IMR-90 (cell line): ENCODE measurements at regions not wholly inside any gene's neighbourhood (a gene's known extent, or its start where the extent isn't known, plus 50 kb on each side); places are given as distances from the start of the nearest gene placed in this dataset.

Experiments used
- ATAC-seq: fragments of 200-7000 bp; cut with Tn5 transposase; 2 replicates; pipeline ENCODE4 v1.9.1; 2020; ENCODE audit warnings: low read depth, mild to moderate bottlenecking, moderate library complexity
- BruUV-seq: library from RNA; stranded (reverse); fragments of 400-500 nt; replicated peaks from 2 replicates; lab custom pipeline; 2021; lab: Mats Ljungman, UMichigan
- CTCF ChIA-PET: fragments of 300-600 bp; formaldehyde crosslinking; extraction: SDS; loops from one replicate; lab custom pipeline; 2021; ENCODE audit warnings: antibody characterized with exemption; lab: Yijun Ruan, JAX
- POLR2A ChIA-PET: fragments of 300-600 bp; sonication (Branson Sonifier 250); formaldehyde crosslinking; loops from one replicate; lab custom pipeline; 2022; ENCODE audit warnings: antibody characterized with exemption; ENCODE audit not compliant: unreplicated experiment; lab: Charles Lee
- DNase-seq: peaks from one replicate; pipeline ENCODE4 v3.0.0; 2013
- H2AFZ ChIP-seq: replicated peaks from 2 replicates; pipeline ENCODE3; 2013; ENCODE audit warnings: low read length, mild to moderate bottlenecking; ENCODE audit not compliant: poor library complexity
- H2AK5ac ChIP-seq: 2 replicates; pipeline ENCODE4 v1.6.1; 2013; ENCODE audit warnings: low read depth, low read length, inconsistent platforms
- H2AK9ac ChIP-seq: replicated peaks from 2 replicates; pipeline ENCODE3; 2013; ENCODE audit warnings: mild to moderate bottlenecking, low read depth, low read length, moderate library complexity; ENCODE audit not compliant: poor library complexity
- H2BK120ac ChIP-seq: 2 replicates; pipeline ENCODE4 v1.6.1; 2013; ENCODE audit warnings: low read depth, low read length, inconsistent platforms
- H2BK15ac ChIP-seq: 3 replicates; pipeline ENCODE4 v1.6.1; 2013; ENCODE audit warnings: low read depth, low read length, inconsistent platforms
- H2BK20ac ChIP-seq: 2 replicates; pipeline ENCODE4 v1.6.1; 2013; ENCODE audit warnings: low read depth, mild to moderate bottlenecking, inconsistent platforms, low read length, moderate library complexity
- H2BK5ac ChIP-seq: 2 replicates; pipeline ENCODE4 v1.6.1; 2013; ENCODE audit warnings: mild to moderate bottlenecking, low read depth, low read length, inconsistent platforms; ENCODE audit not compliant: poor library complexity, severe bottlenecking
- H3K14ac ChIP-seq: replicated peaks from 2 replicates; pipeline ENCODE4 v1.6.1; 2013; ENCODE audit warnings: low read depth, low read length, inconsistent platforms
- H3K18ac ChIP-seq: 2 replicates; pipeline ENCODE4 v1.6.1; 2013; ENCODE audit warnings: low read depth, low read length, control low read depth
- H3K23ac ChIP-seq: 2 replicates; pipeline ENCODE4 v1.6.1; 2013; ENCODE audit warnings: low read depth, low read length, inconsistent platforms
- H3K27ac ChIP-seq: 2 replicates; pipeline ENCODE4 v1.5.1; 2013; ENCODE audit warnings: mild to moderate bottlenecking, control low read depth, low read length; ENCODE audit not compliant: insufficient read depth
- H3K27me3 ChIP-seq: 2 replicates; pipeline ENCODE4 v1.6.1; 2013; ENCODE audit warnings: low read length; ENCODE audit not compliant: control insufficient read depth, insufficient read depth
- H3K36me3 ChIP-seq: 2 replicates; pipeline ENCODE4 v1.6.1; 2013; ENCODE audit warnings: low read length, mixed read lengths; ENCODE audit not compliant: control insufficient read depth, insufficient read depth
- H3K4ac ChIP-seq: 2 replicates; pipeline ENCODE4 v1.6.1; 2013; ENCODE audit warnings: low read depth, low read length, inconsistent platforms
- H3K4me1 ChIP-seq: 2 replicates; pipeline ENCODE4 v1.6.1; 2013; ENCODE audit warnings: low read length, mixed read lengths; ENCODE audit not compliant: control insufficient read depth, insufficient read depth
- H3K4me2 ChIP-seq: 2 replicates; pipeline ENCODE4 v1.6.1; 2013; ENCODE audit warnings: low read depth, mild to moderate bottlenecking, control low read depth, low read length, moderate library complexity
- H3K4me3 ChIP-seq: 2 replicates; pipeline ENCODE4 v1.5.1; 2013; ENCODE audit warnings: low read depth, mild to moderate bottlenecking, control low read depth, low read length, moderate library complexity; ENCODE audit not compliant: insufficient read depth
- H3K56ac ChIP-seq: 2 replicates; pipeline ENCODE4 v1.6.1; 2013; ENCODE audit warnings: low read length, inconsistent platforms; ENCODE audit not compliant: insufficient read depth; ENCODE audit errors: extremely low read depth
- H3K79me1 ChIP-seq, 2 experiments: 2 replicates each; pipeline ENCODE4 v1.6.1; 2013; ENCODE audit warnings: low read length in 2 of 2, inconsistent platforms in 1 of 2, low read depth in 1 of 2
- H3K9ac ChIP-seq: 2 replicates; pipeline ENCODE4 v1.6.1; 2013; ENCODE audit warnings: low read depth, low read length, control low read depth
- H3K9me1 ChIP-seq: 2 replicates; pipeline ENCODE4 v1.6.1; 2013; ENCODE audit warnings: low read length, inconsistent platforms; ENCODE audit not compliant: insufficient read depth
- H3K9me3 ChIP-seq: 2 replicates; pipeline ENCODE4 v1.6.1; 2013; ENCODE audit warnings: low read length; ENCODE audit not compliant: control insufficient read depth, insufficient read depth
- H4K20me1 ChIP-seq: 2 replicates; pipeline ENCODE4 v1.6.1; 2013; ENCODE audit warnings: low read length, inconsistent platforms; ENCODE audit not compliant: insufficient read depth
- H4K5ac ChIP-seq: 2 replicates; pipeline ENCODE4 v1.6.1; 2013; ENCODE audit warnings: mild to moderate bottlenecking, low read depth, low read length, control low read depth
- H4K8ac ChIP-seq, 2 experiments: 2 replicates each; pipeline ENCODE4 v1.6.1; 2013; ENCODE audit warnings: low read depth in 2 of 2, low read length in 2 of 2, control low read depth in 1 of 2, inconsistent platforms in 1 of 2
- H4K91ac ChIP-seq: 2 replicates; pipeline ENCODE4 v1.6.1; 2013; ENCODE audit warnings: low read depth, low read length, inconsistent platforms; ENCODE audit not compliant: insufficient read depth
- BHLHE40 ChIP-seq: fragments of 150-350 bp; IDR thresholded peaks from 2 replicates; pipeline ENCODE4 v1.6.1; 2016; ENCODE audit warnings: mild to moderate bottlenecking, low read depth, low read length
- CEBPB ChIP-seq: IDR thresholded peaks from 2 replicates; pipeline ENCODE4 v1.6.1; 2012; ENCODE audit warnings: low read depth, low read length, improper control_type of control experiment
- CHD1 ChIP-seq: IDR thresholded peaks from 2 replicates; pipeline ENCODE4 v1.6.1; 2012; ENCODE audit warnings: low read depth, low read length, improper control_type of control experiment
- CTCF ChIP-seq: conservative IDR thresholded peaks from 2 replicates; pipeline ENCODE4 v1.5.1; 2012; ENCODE audit warnings: mild to moderate bottlenecking, low read depth, low read length, improper control_type of control experiment
- ELK1 ChIP-seq: fragments of 150-350 bp; IDR thresholded peaks from 2 replicates; pipeline ENCODE4 v1.6.1; 2016; ENCODE audit warnings: low read depth, mild to moderate bottlenecking, low read length, moderate library complexity, borderline replicate concordance
- FOS ChIP-seq: fragments of 150-350 bp; IDR thresholded peaks from 2 replicates; pipeline ENCODE4 v1.6.1; 2016; ENCODE audit warnings: low read depth, low read length
- MAFK ChIP-seq: IDR thresholded peaks from 2 replicates; pipeline ENCODE4 v1.6.1; 2012; ENCODE audit warnings: low read depth, low read length, improper control_type of control experiment
- MAZ ChIP-seq: IDR thresholded peaks from 2 replicates; pipeline ENCODE4 v1.6.1; 2012; ENCODE audit warnings: low read depth, mild to moderate bottlenecking, low read length, improper control_type of control experiment, moderate library complexity, borderline replicate concordance
- MXI1 ChIP-seq: IDR thresholded peaks from 2 replicates; pipeline ENCODE4 v1.6.1; 2012; ENCODE audit warnings: low read depth, mild to moderate bottlenecking, low read length, moderate library complexity, borderline replicate concordance
- NFE2L2 ChIP-seq: fragments of 150-350 bp; IDR thresholded peaks from 2 replicates; pipeline ENCODE4 v1.6.1; 2016; ENCODE audit warnings: low read depth, mild to moderate bottlenecking, low read length
- POLR2A ChIP-seq: IDR thresholded peaks from 2 replicates; pipeline ENCODE4 v1.6.1; 2012; ENCODE audit warnings: mild to moderate bottlenecking, low read depth, low read length
- RAD21 ChIP-seq: IDR thresholded peaks from 2 replicates; pipeline ENCODE4 v1.6.1; 2012; ENCODE audit warnings: low read length, improper control_type of control experiment
- RCOR1 ChIP-seq: IDR thresholded peaks from 2 replicates; pipeline ENCODE4 v1.6.1; 2012; ENCODE audit warnings: mild to moderate bottlenecking, low read length, improper control_type of control experiment; ENCODE audit not compliant: insufficient replicate concordance
- RFX5 ChIP-seq: IDR thresholded peaks from 2 replicates; pipeline ENCODE4 v1.8.0; 2012; ENCODE audit warnings: low read depth, mild to moderate bottlenecking, low read length, moderate library complexity
- SMC3 ChIP-seq: fragments of 150-350 bp; IDR thresholded peaks from 2 replicates; pipeline ENCODE4 v1.6.1; 2016; ENCODE audit warnings: low read depth, mild to moderate bottlenecking, antibody characterized with exemption, low read length, moderate library complexity
- WGBS, 2 experiments: methylation state at CpG; one replicate each; pipeline versions ENCODE4 v1.1.5 to v1.1.7; 2013; ENCODE audit warnings: missing lambda C conversion rate in 2 of 2; ENCODE audit not compliant: insufficient read length in 1 of 2; ENCODE audit errors: extremely low coverage in 2 of 2; 5-methylcytosine and 5-hydroxymethylcytosine counted together
- dilution Hi-C: fragments of 300-500 bp; cut with HindIII; formaldehyde crosslinking; loops from one replicate; pipeline ENCODE4 v1.14.3; 2018; ENCODE audit warnings: low sequenced_read_pairs; ENCODE audit not compliant: unreplicated experiment
- in situ Hi-C: fragments of 300-500 bp; cut with MboI; formaldehyde crosslinking; loops from 3 replicates; pipeline ENCODE4 v1.14.3; 2019; ENCODE audit warnings: low sequenced_read_pairs, inconsistent platforms, mixed read lengths
- intact Hi-C: fragments of 100-400 bp; cut with micrococcal nuclease; formaldehyde crosslinking; loops from 2 replicates; pipeline ENCODE4 v1.10.0; 2022
- TF ChIP-seq, protein P1 (sequence below): fragments of 150-350 bp; IDR thresholded peaks from 2 replicates; pipeline ENCODE4 v1.6.1; 2017; ENCODE audit warnings: mild to moderate bottlenecking, antibody characterized with exemption, low read length, low read depth

DNA sequence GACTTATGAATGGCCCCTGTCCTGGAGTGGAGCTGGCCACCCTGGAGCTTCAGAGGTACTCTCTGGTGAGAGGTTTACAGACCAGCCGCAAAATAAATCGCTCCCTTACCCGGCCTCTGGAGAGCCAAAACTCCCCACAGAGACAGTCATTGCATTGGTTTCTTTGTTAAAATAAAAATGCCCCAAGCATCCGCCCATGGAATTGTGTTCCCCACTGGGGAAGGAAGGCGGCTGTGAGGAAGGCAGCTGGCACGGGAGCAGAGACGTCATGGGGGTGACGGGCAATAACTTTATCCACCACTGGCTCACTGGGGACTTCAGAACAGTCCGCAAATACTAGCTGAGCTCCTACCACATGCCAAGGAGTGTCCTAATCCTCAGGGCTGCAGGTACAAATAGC lies 266.2 kb upstream of the FOXF1 start:
- peaks cover 10% of the 10 kb centered on the region for H3K4me1 ChIP-seq
- H2BK15ac ChIP-seq: no peak overlapping the region; the same call in 2 of the 3 replicates
- peak overlapping the region; percentile 61 for H3K4ac ChIP-seq
- no peak for ATAC-seq
- H3K27ac ChIP-seq: no peak overlapping the region
- peak overlapping the region; percentile 76; the same call in 1 of the 2 replicates for H2AK5ac ChIP-seq
- ChIA-PET POLR2A (no interaction called here), CTCF (interaction anchor here (1.5 kb wide), 1 partner anchor 9 kb away, joined by 3 read pairs; no protein-coding TSS in a partner anchor)
- H2AFZ ChIP-seq: no peak overlapping the region
- H4K5ac ChIP-seq: no peak overlapping the region
- no peaks in the 10 kb centered on the region for H3K27me3 ChIP-seq
- H3K23ac ChIP-seq: no peak overlapping the region
- peaks cover 5% of the 10 kb centered on the region for H3K9me3 ChIP-seq
- H3K56ac ChIP-seq: no peak overlapping the region
- H3K18ac ChIP-seq: no peak overlapping the region; the same call in 1 of the 2 replicates
- peaks cover 4 to 12% of the 10 kb centered on the region in 2 experiments; a peak in 3 of 4 replicates for H3K79me1 ChIP-seq
- BruUV-seq: no TSS peak
- no peak overlapping the region for H4K8ac ChIP-seq
- TF ChIP-seq MXI1: no peak
- TF ChIP-seq RAD21: no peak
- no peak for TF ChIP-seq SMC3
- no peak for TF ChIP-seq CHD1
- no peak for TF ChIP-seq MAZ
- TF ChIP-seq RFX5: no peak
- TF ChIP-seq MAFK: no peak
- no peak for TF ChIP-seq RCOR1
- no peak for TF ChIP-seq ELK1
- TF ChIP-seq BHLHE40: no peak
- TF ChIP-seq, protein P1, sequence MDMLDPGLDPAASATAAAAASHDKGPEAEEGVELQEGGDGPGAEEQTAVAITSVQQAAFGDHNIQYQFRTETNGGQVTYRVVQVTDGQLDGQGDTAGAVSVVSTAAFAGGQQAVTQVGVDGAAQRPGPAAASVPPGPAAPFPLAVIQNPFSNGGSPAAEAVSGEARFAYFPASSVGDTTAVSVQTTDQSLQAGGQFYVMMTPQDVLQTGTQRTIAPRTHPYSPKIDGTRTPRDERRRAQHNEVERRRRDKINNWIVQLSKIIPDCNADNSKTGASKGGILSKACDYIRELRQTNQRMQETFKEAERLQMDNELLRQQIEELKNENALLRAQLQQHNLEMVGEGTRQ: no peak
- TF ChIP-seq CEBPB: no peak
- TF ChIP-seq POLR2A: no peak
- no peak for TF ChIP-seq NFE2L2
- no peak for TF ChIP-seq CTCF
- TF ChIP-seq FOS: no peak
- intact Hi-C loops: no loop called here
- H3K14ac ChIP-seq: no peak overlapping the region
- in situ Hi-C loops: no loop called here
- H4K20me1 ChIP-seq: no peaks in the 10 kb centered on the region
- no peak overlapping the region for H3K4me3 ChIP-seq
- H3K9ac ChIP-seq: no peak overlapping the region
- no peak overlapping the region for H2BK5ac ChIP-seq
- no CpG with 5 or more reads among the region's 9 CpGs for WGBS, 2 experiments
- peak overlapping the region; percentile 92 for H2BK120ac ChIP-seq
- no peak for DNase-seq
- dilution Hi-C loops: no loop called here
- peaks cover 14% of the 10 kb centered on the region for H3K9me1 ChIP-seq
- H3K4me2 ChIP-seq: no peak overlapping the region
- H2AK9ac ChIP-seq: no peak overlapping the region
- H3K36me3 ChIP-seq: no peaks in the 10 kb centered on the region
- peak overlapping the region; percentile 89; the same call in 1 of the 2 replicates for H2BK20ac ChIP-seq
- H4K91ac ChIP-seq: 0 out of 2 replicates have a peak overlapping the region, but pooled peaks have one; percentile 38
